ENCODE measurements at regions not wholly inside any gene's neighbourhood (a gene's known extent, or its start where the extent isn't known, plus 50 kb on each side); places are given as distances from the start of the nearest gene placed in this dataset.

- no peak overlapping the region for H2AFZ ChIP-seq (ENCODE audit: low read depth, low read length, poor library complexity, severe bottlenecking)
- BruUV-seq (replicated peaks), result no TSS peak
- DNase-seq (ENCODE audit: low read depth, low spot score) (no peak), ATAC-seq (no peak)
- ChIA-PET POLR2A (no interaction called here), RAD21 (ENCODE audit: low non-redundant PET in 1 of 2, low total read pairs in 2 of 2, uncharacterized antibody in 2 of 2, unreplicated experiment in 2 of 2) (interaction anchor here in 1 of 2 experiments (0.6 kb wide), 1 partner anchor 29 kb away, joined by 3 read pairs; no protein-coding TSS in a partner anchor), CTCF (interaction anchor here (1.8 kb wide), 1 partner anchor 432 kb away, joined by 5 read pairs; no protein-coding TSS in a partner anchor)
- TF ChIP-seq TCF7L2 (IDR thresholded peaks at IDR 0.05; ENCODE audit: borderline replicate concordance, extremely low read depth, insufficient read depth, insufficient read length), result no peak
- TF ChIP-seq EZH2 (IDR thresholded peaks at IDR 0.05), result no peak
- TF ChIP-seq ZNF274 (IDR thresholded peaks at IDR 0.05; ENCODE audit: low read depth, low read length), result no peak
- TF ChIP-seq CTCF (IDR thresholded peaks at IDR 0.05 in 2 of 3, conservative IDR thresholded peaks at IDR 0.05 in 1 of 3; ENCODE audit: borderline replicate concordance in 1 of 3, insufficient read depth in 1 of 3, low read depth in 2 of 3, low read length in 2 of 3), result no peak
- TF ChIP-seq ELF1 (IDR thresholded peaks at IDR 0.05; ENCODE audit: borderline replicate concordance, low read depth), result no peak
- TF ChIP-seq POLR2A (IDR thresholded peaks at IDR 0.05; ENCODE audit: borderline replicate concordance, extremely low read depth, insufficient read depth, insufficient read length), result no peak
- no peak for TF ChIP-seq EGR1 (IDR thresholded peaks at IDR 0.05; ENCODE audit: low read depth)
- TF ChIP-seq SIN3A (IDR thresholded peaks at IDR 0.05; ENCODE audit: low read depth), result no peak
- H3K9me3 ChIP-seq (ENCODE audit: control insufficient read depth in 1 of 2, insufficient read depth in 1 of 2, low read depth in 1 of 2, low read length in 2 of 2), result no peaks in the 10 kb centered on the region
- intact Hi-C loops (cut with micrococcal nuclease), result loop anchor here (5.0 to 10.0 kb wide), 3 partner anchors 214 to 894 kb away; no protein-coding TSS in a partner anchor
- no peak overlapping the region for H3K27ac ChIP-seq (ENCODE audit: low read depth, low read length)
- H3K27me3 ChIP-seq (ENCODE audit: insufficient read depth, low read length), result no peaks in the 10 kb centered on the region
- no peaks in the 10 kb centered on the region for H3K36me3 ChIP-seq (ENCODE audit: control insufficient read depth in 1 of 2, insufficient read depth in 2 of 2, low read length in 2 of 2)
- H3K4me2 ChIP-seq (ENCODE audit: low read length), result no peak overlapping the region
- H3K4me1 ChIP-seq (ENCODE audit: control insufficient read depth in 1 of 2, insufficient read depth in 2 of 2, low read length in 2 of 2), result no peaks in the 10 kb centered on the region
- no peak overlapping the region for H3K9ac ChIP-seq (ENCODE audit: low read length)
- no peaks in the 10 kb centered on the region for H3K9me2 ChIP-seq (ENCODE audit: insufficient read depth)
- no peak overlapping the region for H3K4me3 ChIP-seq (replicated peaks in 1 of 2; ENCODE audit: low read depth in 1 of 2, low read length in 2 of 2)
- H3K79me2 ChIP-seq (ENCODE audit: insufficient read depth, low read length), result no peaks in the 10 kb centered on the region
- no peaks in the 10 kb centered on the region for H4K20me1 ChIP-seq (ENCODE audit: insufficient read depth)
Observed at GRCh38 chr3:163058031-163058854, 1561.6 kb downstream of the OTOL1 start.

Measured in HCT116 (cell line).